HepG2 (cell line): ENCODE measurements at regions not wholly inside any gene's neighbourhood (a gene's known extent, or its start where the extent isn't known, plus 50 kb on each side); places are given as distances from the start of the nearest gene placed in this dataset.

Source experiments
- ESRRA ChIP-seq: sonication (generic); formaldehyde crosslinking; IDR thresholded peaks from 2 replicates; pipeline ENCODE4 v1.5.1; 2020; ENCODE audit warnings: mild to moderate bottlenecking, low read depth, missing genetic modification reagents
- NPAS2 ChIP-seq: sonication (generic); formaldehyde crosslinking; IDR thresholded peaks from 2 replicates; pipeline ENCODE4 v1.8.0; 2022; ENCODE audit warnings: mild to moderate bottlenecking, missing genetic modification reagents, borderline replicate concordance
- PBX3 ChIP-seq: sonication (generic); formaldehyde crosslinking; IDR thresholded peaks from 2 replicates; pipeline ENCODE4 v1.8.1; 2023; ENCODE audit warnings: missing genetic modification reagents, inconsistent platforms, borderline replicate concordance
- POLR2A ChIP-seq, 2 experiments: IDR thresholded peaks; 2 replicates each; pipeline ENCODE4 v1.6.1; 2011; ENCODE audit warnings: low read depth in 2 of 2, low read length in 2 of 2, mild to moderate bottlenecking in 1 of 2, moderate library complexity in 1 of 2; ENCODE audit not compliant: insufficient read depth in 1 of 2
- TP53 ChIP-seq: sonication (generic); formaldehyde crosslinking; conservative IDR thresholded peaks from 2 replicates; pipeline ENCODE4 v1.4.0; 2020; ENCODE audit warnings: missing genetic modification reagents
- ZNF589 ChIP-seq: sonication (generic); formaldehyde crosslinking; conservative IDR thresholded peaks from 2 replicates; pipeline ENCODE4 v1.8.0; 2022; ENCODE audit warnings: mild to moderate bottlenecking, moderate library complexity, missing genetic modification reagents
- ZNF770 ChIP-seq: sonication (generic); formaldehyde crosslinking; IDR thresholded peaks from 2 replicates; pipeline ENCODE4 v1.5.0; 2020; ENCODE audit warnings: mild to moderate bottlenecking, missing genetic modification reagents
- ZNF878 ChIP-seq: sonication (generic); formaldehyde crosslinking; IDR thresholded peaks from 2 replicates; pipeline ENCODE4 v1.8.1; 2023; ENCODE audit warnings: mild to moderate bottlenecking, missing genetic modification reagents, moderate library complexity
- TF ChIP-seq, protein P1 (sequence below): sonication (generic); formaldehyde crosslinking; IDR thresholded peaks from 2 replicates; pipeline ENCODE4 v1.5.0; 2020; ENCODE audit warnings: mild to moderate bottlenecking, missing genetic modification reagents, borderline replicate concordance
- TF ChIP-seq, protein P2 (sequence below): sonication (generic); formaldehyde crosslinking; conservative IDR thresholded peaks from 2 replicates; pipeline ENCODE4 v1.4.0; 2020; ENCODE audit warnings: mild to moderate bottlenecking, missing genetic modification reagents, moderate library complexity

GRCh38 chr7:26443751-26444150 is 152.1 kb downstream of the SNX10 start:
- TF ChIP-seq ZNF770 (CRISPR knock-in tag) = no peak
- TF ChIP-seq, protein P1, sequence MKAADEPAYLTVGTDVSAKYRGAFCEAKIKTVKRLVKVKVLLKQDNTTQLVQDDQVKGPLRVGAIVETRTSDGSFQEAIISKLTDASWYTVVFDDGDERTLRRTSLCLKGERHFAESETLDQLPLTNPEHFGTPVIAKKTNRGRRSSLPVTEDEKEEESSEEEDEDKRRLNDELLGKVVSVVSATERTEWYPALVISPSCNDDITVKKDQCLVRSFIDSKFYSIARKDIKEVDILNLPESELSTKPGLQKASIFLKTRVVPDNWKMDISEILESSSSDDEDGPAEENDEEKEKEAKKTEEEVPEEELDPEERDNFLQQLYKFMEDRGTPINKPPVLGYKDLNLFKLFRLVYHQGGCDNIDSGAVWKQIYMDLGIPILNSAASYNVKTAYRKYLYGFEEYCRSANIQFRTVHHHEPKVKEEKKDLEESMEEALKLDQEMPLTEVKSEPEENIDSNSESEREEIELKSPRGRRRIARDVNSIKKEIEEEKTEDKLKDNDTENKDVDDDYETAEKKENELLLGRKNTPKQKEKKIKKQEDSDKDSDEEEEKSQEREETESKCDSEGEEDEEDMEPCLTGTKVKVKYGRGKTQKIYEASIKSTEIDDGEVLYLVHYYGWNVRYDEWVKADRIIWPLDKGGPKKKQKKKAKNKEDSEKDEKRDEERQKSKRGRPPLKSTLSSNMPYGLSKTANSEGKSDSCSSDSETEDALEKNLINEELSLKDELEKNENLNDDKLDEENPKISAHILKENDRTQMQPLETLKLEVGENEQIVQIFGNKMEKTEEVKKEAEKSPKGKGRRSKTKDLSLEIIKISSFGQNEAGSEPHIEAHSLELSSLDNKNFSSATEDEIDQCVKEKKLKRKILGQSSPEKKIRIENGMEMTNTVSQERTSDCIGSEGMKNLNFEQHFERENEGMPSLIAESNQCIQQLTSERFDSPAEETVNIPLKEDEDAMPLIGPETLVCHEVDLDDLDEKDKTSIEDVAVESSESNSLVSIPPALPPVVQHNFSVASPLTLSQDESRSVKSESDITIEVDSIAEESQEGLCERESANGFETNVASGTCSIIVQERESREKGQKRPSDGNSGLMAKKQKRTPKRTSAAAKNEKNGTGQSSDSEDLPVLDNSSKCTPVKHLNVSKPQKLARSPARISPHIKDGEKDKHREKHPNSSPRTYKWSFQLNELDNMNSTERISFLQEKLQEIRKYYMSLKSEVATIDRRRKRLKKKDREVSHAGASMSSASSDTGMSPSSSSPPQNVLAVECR (CRISPR knock-in tag) = no peak
- TF ChIP-seq TP53 (CRISPR knock-in tag) = no peak
- TF ChIP-seq ESRRA (CRISPR knock-in tag) = no peak
- no peak for TF ChIP-seq PBX3
- TF ChIP-seq POLR2A (IDR thresholded peaks at IDR 0.05; ENCODE audit: insufficient read depth in 1 of 2, low read depth in 2 of 2, low read length in 2 of 2) = no peak
- TF ChIP-seq ZNF878 = no peak
- no peak for TF ChIP-seq NPAS2 (CRISPR knock-in tag)
- TF ChIP-seq ZNF589 (CRISPR knock-in tag) = no peak
- TF ChIP-seq, protein P2, sequence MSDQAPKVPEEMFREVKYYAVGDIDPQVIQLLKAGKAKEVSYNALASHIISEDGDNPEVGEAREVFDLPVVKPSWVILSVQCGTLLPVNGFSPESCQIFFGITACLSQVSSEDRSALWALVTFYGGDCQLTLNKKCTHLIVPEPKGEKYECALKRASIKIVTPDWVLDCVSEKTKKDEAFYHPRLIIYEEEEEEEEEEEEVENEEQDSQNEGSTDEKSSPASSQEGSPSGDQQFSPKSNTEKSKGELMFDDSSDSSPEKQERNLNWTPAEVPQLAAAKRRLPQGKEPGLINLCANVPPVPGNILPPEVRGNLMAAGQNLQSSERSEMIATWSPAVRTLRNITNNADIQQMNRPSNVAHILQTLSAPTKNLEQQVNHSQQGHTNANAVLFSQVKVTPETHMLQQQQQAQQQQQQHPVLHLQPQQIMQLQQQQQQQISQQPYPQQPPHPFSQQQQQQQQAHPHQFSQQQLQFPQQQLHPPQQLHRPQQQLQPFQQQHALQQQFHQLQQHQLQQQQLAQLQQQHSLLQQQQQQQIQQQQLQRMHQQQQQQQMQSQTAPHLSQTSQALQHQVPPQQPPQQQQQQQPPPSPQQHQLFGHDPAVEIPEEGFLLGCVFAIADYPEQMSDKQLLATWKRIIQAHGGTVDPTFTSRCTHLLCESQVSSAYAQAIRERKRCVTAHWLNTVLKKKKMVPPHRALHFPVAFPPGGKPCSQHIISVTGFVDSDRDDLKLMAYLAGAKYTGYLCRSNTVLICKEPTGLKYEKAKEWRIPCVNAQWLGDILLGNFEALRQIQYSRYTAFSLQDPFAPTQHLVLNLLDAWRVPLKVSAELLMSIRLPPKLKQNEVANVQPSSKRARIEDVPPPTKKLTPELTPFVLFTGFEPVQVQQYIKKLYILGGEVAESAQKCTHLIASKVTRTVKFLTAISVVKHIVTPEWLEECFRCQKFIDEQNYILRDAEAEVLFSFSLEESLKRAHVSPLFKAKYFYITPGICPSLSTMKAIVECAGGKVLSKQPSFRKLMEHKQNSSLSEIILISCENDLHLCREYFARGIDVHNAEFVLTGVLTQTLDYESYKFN (CRISPR knock-in tag) = no peak
